ENCODE measurements at regions not wholly inside any gene's neighbourhood (a gene's known extent, or its start where the extent isn't known, plus 50 kb on each side); places are given as distances from the start of the nearest gene placed in this dataset.

DNA sequence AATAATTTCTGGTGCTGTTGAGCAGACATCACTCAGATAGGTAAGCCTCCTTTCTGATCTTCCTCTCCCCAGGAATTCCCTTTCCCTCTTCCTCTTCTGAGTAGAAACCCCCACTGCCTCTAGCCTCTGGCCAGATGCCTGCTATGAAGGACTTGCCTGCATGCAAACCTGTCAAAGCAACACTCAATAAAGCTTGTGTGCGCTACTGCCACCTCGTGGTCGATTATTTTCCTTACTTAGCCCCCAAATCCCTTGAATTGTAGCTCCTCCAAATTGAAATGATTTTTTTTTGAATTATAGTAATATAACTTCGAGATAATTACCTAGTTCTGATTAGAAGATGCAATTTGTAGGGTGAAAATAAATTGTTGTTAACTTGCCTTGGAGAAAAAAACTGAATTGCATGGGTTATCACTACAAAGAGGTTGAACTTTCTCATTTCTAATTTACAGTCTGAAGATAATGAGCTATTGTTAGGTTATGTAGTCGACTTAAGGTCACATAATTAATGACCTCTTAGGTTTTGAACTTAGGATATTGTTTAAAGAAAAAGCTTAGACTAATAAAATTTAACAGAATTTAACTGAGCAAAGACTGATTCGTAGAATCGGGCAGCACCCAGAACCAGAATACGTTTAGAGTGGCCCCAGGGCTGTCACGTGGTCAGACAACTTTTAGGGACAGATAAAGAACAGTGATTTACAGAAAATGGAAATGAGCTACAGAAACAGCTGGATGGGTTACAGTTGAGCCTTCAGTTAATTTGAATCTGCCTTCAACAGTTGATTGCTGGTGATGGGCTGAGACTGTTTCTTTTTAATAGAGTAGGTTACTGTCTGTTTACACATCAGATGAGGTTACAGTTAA, 269.3 kb downstream of the ARPP21 start:
- TF ChIP-seq, protein P1, sequence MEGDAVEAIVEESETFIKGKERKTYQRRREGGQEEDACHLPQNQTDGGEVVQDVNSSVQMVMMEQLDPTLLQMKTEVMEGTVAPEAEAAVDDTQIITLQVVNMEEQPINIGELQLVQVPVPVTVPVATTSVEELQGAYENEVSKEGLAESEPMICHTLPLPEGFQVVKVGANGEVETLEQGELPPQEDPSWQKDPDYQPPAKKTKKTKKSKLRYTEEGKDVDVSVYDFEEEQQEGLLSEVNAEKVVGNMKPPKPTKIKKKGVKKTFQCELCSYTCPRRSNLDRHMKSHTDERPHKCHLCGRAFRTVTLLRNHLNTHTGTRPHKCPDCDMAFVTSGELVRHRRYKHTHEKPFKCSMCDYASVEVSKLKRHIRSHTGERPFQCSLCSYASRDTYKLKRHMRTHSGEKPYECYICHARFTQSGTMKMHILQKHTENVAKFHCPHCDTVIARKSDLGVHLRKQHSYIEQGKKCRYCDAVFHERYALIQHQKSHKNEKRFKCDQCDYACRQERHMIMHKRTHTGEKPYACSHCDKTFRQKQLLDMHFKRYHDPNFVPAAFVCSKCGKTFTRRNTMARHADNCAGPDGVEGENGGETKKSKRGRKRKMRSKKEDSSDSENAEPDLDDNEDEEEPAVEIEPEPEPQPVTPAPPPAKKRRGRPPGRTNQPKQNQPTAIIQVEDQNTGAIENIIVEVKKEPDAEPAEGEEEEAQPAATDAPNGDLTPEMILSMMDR (tag by site-specific recombination; IDR thresholded peaks at IDR 0.05) = no peak
- TF ChIP-seq, protein P2, sequence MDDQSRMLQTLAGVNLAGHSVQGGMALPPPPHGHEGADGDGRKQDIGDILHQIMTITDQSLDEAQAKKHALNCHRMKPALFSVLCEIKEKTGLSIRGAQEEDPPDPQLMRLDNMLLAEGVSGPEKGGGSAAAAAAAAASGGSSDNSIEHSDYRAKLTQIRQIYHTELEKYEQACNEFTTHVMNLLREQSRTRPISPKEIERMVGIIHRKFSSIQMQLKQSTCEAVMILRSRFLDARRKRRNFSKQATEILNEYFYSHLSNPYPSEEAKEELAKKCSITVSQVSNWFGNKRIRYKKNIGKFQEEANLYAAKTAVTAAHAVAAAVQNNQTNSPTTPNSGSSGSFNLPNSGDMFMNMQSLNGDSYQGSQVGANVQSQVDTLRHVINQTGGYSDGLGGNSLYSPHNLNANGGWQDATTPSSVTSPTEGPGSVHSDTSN (CRISPR knock-in tag; IDR thresholded peaks at IDR 0.05) = no peak
- TF ChIP-seq TCF7L2 (IDR thresholded peaks at IDR 0.05; ENCODE audit: borderline replicate concordance, low read depth, low read length) (no peak), ZIC2 (tag by site-specific recombination; IDR thresholded peaks at IDR 0.05) (no peak)

All from HEK293 (cell line).